H1 (cell line): ENCODE measurements at regions not wholly inside any gene's neighbourhood (a gene's known extent, or its start where the extent isn't known, plus 50 kb on each side); places are given as distances from the start of the nearest gene placed in this dataset.

ENCODE experiments used
- BRCA1 ChIP-seq: IDR thresholded peaks from 2 replicates; pipeline ENCODE4 v1.6.1; 2012; ENCODE audit warnings: low read depth, low read length, improper control_type of control experiment
- CBX8 ChIP-seq: fragments of 300-800, 300-1000 bp; sonication (generic); IDR thresholded peaks from 2 replicates; pipeline ENCODE4 v1.7.1; 2016; ENCODE audit warnings: low read depth, low read length, borderline replicate concordance
- CEBPB ChIP-seq: IDR thresholded peaks from 2 replicates; pipeline ENCODE4 v1.6.1; 2012; ENCODE audit warnings: low read depth, low read length
- CREB1 ChIP-seq: IDR thresholded peaks from 2 replicates; pipeline ENCODE4 v1.6.1; 2012; ENCODE audit warnings: inconsistent platforms
- EZH2 ChIP-seq: fragments of 200-600 bp; sonication (generic); IDR thresholded peaks from 2 replicates; pipeline ENCODE4 v1.7.1; 2012; ENCODE audit warnings: low read depth, mild to moderate bottlenecking, moderate library complexity, low read length, inconsistent platforms; ENCODE audit not compliant: severe bottlenecking
- JUN ChIP-seq: IDR thresholded peaks from 2 replicates; pipeline ENCODE4 v1.6.1; 2011; ENCODE audit warnings: low read depth, mild to moderate bottlenecking, improper control_type of control experiment, low read length
- KDM4A ChIP-seq: IDR thresholded peaks from one replicate; pipeline ENCODE4 v1.7.1; 2012; ENCODE audit warnings: low read depth, mild to moderate bottlenecking, moderate library complexity, low read length, inconsistent platforms; ENCODE audit not compliant: severe bottlenecking
- KDM5A ChIP-seq: fragments of 200-600 bp; IDR thresholded peaks from 2 replicates; pipeline ENCODE4 v1.7.1; 2012; ENCODE audit warnings: mild to moderate bottlenecking, low read length, inconsistent platforms, mixed read lengths
- SP1 ChIP-seq: IDR thresholded peaks from 2 replicates; pipeline ENCODE4 v1.6.1; 2011; ENCODE audit warnings: low read depth, low read length
- TBP ChIP-seq: IDR thresholded peaks from 2 replicates; pipeline ENCODE4 v1.6.1; 2011; ENCODE audit warnings: low read depth, low read length, improper control_type of control experiment
- YY1 ChIP-seq: IDR thresholded peaks from 2 replicates; pipeline ENCODE4 v1.6.1; 2011; ENCODE audit warnings: low read depth, mild to moderate bottlenecking, low read length

GRCh38 chr9:105087910-105088898 is 156.2 kb upstream of the SLC44A1 start (continued):
- no peak for TF ChIP-seq KDM5A
- no peak for TF ChIP-seq CEBPB
- TF ChIP-seq CBX8 = no peak
- TF ChIP-seq BRCA1 = no peak
- no peak for TF ChIP-seq CREB1
- no peak for TF ChIP-seq SP1
- no peak for TF ChIP-seq KDM4A
- peak; percentile 76 for TF ChIP-seq YY1
- TF ChIP-seq JUN = no peak
- no peak for TF ChIP-seq EZH2
- no peak for TF ChIP-seq TBP
